ENCODE measurements at regions not wholly inside any gene's neighbourhood (a gene's known extent, or its start where the extent isn't known, plus 50 kb on each side); places are given as distances from the start of the nearest gene placed in this dataset.

DNA sequence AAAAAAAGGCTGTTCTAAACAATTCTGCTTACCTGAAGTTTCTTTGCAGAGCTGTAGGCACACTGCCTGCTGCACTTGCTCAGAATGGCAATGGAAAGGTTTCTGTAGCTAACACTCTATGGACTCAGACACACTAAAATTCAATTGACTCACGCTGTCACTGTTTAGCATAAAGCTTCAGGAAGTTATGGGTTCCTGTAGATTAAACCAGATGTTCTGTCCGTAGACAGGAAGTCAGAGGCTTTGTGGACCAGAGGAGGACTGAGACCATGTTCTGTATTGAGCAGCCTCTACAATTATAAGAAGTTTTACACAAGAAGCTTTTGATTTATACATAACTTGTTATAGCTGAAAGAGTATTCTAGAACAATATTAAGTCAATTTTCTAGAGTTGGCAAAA, 70.4 kb downstream of the GLYATL1 start:
- TF ChIP-seq RFX5 (IDR thresholded peaks at IDR 0.05; ENCODE audit: low read depth, low read length) (no peak), RAD21 (IDR thresholded peaks at IDR 0.05; ENCODE audit: low read length) (no peak), NFE2L2 (IDR thresholded peaks at IDR 0.05; ENCODE audit: low read depth, low read length) (no peak), USF2 (IDR thresholded peaks at IDR 0.05; ENCODE audit: low read depth, low read length) (no peak), ELK1 (IDR thresholded peaks at IDR 0.05; ENCODE audit: borderline replicate concordance, low read depth, low read length) (no peak)
